Suprapubic skin (tissue), 4 donors: ENCODE measurements at regions not wholly inside any gene's neighbourhood (a gene's known extent, or its start where the extent isn't known, plus 50 kb on each side); places are given as distances from the start of the nearest gene placed in this dataset.

Experiments
- CTCF ChIP-seq, 2 donors: fragments of 200-600 bp in 1 of 2; fragments of 450-650 bp in 1 of 2; sonication (generic) in 1 of 2; IDR thresholded peaks; one replicate each; pipeline ENCODE4 v1.5.1; 2016 to 2019; ENCODE audit warnings: antibody characterized with exemption in 2 of 2, mild to moderate bottlenecking in 1 of 2, moderate library complexity in 1 of 2
- EP300 ChIP-seq: sonication (generic); formaldehyde crosslinking; IDR thresholded peaks from one replicate; pipeline ENCODE4 v1.6.1; 2017; ENCODE audit warnings: antibody characterized with exemption
- POLR2A ChIP-seq, 2 donors: fragments of 450-650 bp; IDR thresholded peaks; one replicate each; pipeline ENCODE4 v1.6.1; 2017; ENCODE audit warnings: antibody characterized with exemption in 2 of 2, mild to moderate bottlenecking in 2 of 2, moderate library complexity in 2 of 2
- POLR2AphosphoS5 ChIP-seq, 3 donors: sonication (generic); formaldehyde crosslinking; IDR thresholded peaks; one replicate each; pipeline ENCODE4 v1.6.1; 2017; ENCODE audit warnings: antibody characterized with exemption in 3 of 3

- TF ChIP-seq CTCF (IDR thresholded peaks at IDR 0.05): no peak
- no peak for TF ChIP-seq POLR2AphosphoS5 (IDR thresholded peaks at IDR 0.05)
- no peak for TF ChIP-seq POLR2A (IDR thresholded peaks at IDR 0.05)
- no peak for TF ChIP-seq EP300
Observed at GRCh38 chr2:41432459-41432858, 615.4 kb upstream of the PKDCC start.
